ENCODE measurements at regions not wholly inside any gene's neighbourhood (a gene's known extent, or its start where the extent isn't known, plus 50 kb on each side); places are given as distances from the start of the nearest gene placed in this dataset.
"Not testable (repeated sequence)": the region's sequence is repeated elsewhere in the genome, so short reads cannot be mapped to it uniquely, and the experiment has no call there.

GRCh38 chr4:160652790-160653189 is 1511.0 kb downstream of the FSTL5 start:
- DNase-seq (ENCODE audit: low read depth in 3 of 3) = no peak

GRCh38 chr4:160675550-160675949 is 1488.2 kb downstream of the FSTL5 start:
- DNase-seq (ENCODE audit: low read depth in 3 of 3) = no peak

DNA sequence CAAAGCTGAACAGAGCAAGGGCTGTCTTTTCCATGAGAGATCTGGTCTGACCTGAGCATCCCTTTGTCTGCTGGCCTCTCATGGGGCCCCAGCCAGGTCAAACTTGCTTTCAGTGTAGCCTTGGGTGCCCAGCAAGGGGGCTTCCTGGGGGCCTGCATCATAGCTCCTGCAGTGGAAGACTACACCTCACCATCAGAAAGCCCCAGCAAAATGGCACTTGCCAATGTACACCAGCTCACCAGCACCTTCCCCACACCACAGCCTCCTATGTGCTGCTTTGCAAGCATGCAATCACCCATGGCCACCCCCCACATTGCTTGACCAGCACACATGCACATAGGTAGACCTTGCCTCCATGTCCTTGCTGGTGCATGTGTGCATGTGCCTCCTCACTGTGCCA is 1478.1 kb downstream of the FSTL5 start:
- no peak for DNase-seq (ENCODE audit: low read depth in 3 of 3)

DNA sequence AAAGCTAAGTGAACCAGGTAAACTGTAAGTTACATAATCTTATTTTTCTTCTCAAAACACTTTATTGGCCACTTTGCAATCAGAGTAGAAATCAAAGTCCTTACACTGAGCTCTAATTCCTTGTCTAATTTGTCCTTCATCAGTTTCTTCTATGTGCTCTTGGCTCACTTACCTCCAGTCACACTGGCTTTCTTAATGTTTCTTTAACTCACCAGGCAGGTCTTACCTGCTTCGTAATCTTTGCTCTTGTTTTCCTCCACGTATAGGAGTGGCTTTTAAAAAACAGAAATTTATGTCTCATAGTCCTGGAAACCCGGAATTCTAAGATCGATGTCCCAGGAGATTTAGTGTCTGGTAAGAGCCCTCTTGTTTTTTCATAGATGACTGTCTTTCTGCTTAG is 1462.1 kb downstream of the FSTL5 start:
- DNase-seq (ENCODE audit: low read depth in 3 of 3) = no peak

DNA sequence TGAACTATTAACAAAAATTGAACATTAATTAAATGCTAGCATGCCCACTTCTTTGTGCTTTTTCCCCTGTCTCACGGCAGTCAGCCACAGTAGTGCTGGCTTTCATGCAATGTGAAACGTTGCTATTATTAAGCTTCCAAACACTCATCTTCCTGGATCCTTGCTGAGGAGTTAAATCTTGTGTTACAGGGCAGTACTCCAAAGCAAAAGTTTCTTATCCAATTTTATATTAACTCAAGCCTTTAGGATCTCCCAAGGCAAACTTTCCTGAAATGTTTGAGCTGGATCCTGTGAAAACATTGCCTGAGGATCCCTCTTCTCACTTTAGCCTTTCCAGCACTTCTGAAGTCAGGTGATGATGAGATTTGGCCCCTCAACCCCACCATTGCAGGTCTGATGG is 1454.8 kb downstream of the FSTL5 start:
- DNase-seq (ENCODE audit: low read depth in 3 of 3) = no peak

GRCh38 chr4:160709546-160709945 is 1454.3 kb downstream of the FSTL5 start:
- DNase-seq (ENCODE audit: low read depth in 3 of 3) = no peak

- DNase-seq (ENCODE audit: low read depth in 3 of 3) = no peak
Observed at GRCh38 chr4:160716551-160716950, 1447.2 kb downstream of the FSTL5 start.

- DNase-seq (ENCODE audit: low read depth in 3 of 3) = no peak
Observed at GRCh38 chr4:160717848-160718247, 1446.0 kb downstream of the FSTL5 start.

DNA sequence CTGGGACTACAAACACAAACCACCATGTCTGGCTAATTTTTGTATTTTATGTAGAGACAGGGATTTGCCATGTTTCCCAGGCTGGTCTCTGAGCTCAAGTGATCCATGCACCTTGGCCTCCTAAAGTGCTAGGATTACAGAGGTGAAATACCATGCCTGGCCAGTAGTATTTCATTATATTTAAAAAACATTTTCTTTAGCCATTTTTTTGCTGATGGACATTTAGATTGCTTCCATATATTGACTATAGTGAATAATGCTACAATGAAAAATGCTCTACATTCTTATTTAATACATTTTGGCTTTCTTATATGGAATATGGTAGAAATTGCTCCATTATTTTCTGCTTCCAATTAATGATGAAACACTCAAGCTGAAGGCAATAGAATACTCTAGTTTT is 1439.7 kb downstream of the FSTL5 start:
- no peak for DNase-seq (ENCODE audit: low read depth in 3 of 3)

GRCh38 chr4:160745126-160745525 is 1418.7 kb downstream of the FSTL5 start:
- no peak for DNase-seq (ENCODE audit: low read depth in 3 of 3)

DNA sequence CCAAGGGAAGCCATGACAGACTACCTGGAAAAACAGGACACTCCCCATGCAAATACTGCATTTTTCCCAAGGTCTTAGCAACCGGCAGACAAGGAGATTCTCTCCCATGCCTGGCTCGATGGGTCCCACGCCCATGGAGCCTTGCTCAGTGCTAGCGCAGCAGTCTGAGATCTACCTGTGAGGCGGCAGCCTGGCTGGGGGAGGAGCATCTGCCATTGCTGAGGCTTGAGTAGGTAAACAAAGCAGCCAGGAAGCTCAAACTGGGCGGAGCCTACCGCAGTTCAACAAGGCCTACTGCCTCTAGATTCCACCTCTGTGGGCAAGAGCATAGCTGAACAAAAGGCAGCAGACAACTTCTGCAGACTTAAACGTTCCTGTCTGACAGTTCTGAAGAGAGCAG is 1417.2 kb downstream of the FSTL5 start:
- DNase-seq (ENCODE audit: low read depth in 3 of 3) = not testable (repeated sequence)

- no peak for DNase-seq (ENCODE audit: low read depth in 3 of 3)
Observed at GRCh38 chr4:160772668-160773067, 1391.1 kb downstream of the FSTL5 start.

DNA sequence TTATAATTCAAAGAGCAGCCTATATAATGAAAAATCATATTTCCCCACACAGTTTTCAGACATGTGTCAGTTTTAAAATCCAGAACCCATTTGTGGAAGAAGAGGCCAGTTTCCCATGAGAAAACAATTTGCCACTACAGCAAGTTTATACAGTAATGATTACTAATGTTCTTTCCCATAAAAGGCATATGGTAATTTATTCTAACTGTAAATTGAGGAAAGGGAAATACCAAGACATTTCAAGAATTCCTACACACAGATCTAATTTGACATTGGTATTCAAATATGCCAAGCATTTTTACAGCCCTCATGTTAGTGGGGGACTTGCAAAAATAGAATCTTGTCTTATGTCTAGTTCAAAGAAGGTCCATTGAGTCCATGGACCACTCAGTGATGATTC is 1368.6 kb downstream of the FSTL5 start:
- DNase-seq (ENCODE audit: low read depth in 3 of 3) = no peak

DNA sequence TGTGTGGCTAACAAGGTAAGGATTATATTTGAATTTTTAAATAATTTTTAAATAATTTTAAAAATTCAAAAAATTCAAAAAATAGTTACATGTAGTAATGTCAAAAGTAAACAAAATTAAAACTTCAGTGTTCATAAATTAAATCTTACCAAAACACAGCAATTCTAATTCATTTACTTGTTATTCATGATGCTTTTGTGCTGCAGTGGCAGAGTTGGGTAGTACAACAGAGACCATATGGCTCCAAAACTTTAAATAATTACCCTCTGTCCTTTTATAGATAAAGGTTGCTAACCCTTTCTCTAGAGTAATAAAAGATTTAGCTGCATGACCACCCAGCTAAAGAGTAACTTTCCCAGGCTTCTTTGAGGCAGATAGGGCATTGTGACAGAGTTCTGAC is 1355.6 kb downstream of the FSTL5 start:
- no peak for DNase-seq (ENCODE audit: low read depth in 3 of 3)

GRCh38 chr4:160809576-160809975 is 1354.2 kb downstream of the FSTL5 start:
- no peak for DNase-seq (ENCODE audit: low read depth in 3 of 3)

GRCh38 chr4:160810424-160810823 is 1353.4 kb downstream of the FSTL5 start:
- no peak for DNase-seq (ENCODE audit: low read depth in 3 of 3)

DNA sequence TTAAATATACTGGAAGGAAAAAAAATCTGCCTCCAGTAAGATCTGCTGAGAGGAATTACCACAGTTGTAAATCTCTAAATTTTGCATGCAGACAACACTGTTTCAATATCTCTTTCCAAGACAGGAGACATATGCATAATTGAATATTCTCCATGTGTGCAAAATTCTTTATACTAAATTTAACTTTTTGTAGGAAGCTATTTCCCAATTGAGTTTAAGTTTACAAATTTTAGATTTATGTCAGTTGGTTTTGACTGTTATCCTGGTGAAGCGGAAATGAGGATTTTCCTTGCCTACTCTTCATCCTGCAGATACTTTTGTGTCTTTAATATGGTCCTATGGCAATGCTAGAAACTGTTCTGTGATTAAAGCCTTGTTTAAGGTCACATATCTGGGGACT is 1352.9 kb downstream of the FSTL5 start:
- no peak for DNase-seq (ENCODE audit: low read depth in 3 of 3)

- DNase-seq (ENCODE audit: low read depth in 3 of 3) = no peak
Observed at GRCh38 chr4:160811956-160812355, 1351.8 kb downstream of the FSTL5 start.

DNA sequence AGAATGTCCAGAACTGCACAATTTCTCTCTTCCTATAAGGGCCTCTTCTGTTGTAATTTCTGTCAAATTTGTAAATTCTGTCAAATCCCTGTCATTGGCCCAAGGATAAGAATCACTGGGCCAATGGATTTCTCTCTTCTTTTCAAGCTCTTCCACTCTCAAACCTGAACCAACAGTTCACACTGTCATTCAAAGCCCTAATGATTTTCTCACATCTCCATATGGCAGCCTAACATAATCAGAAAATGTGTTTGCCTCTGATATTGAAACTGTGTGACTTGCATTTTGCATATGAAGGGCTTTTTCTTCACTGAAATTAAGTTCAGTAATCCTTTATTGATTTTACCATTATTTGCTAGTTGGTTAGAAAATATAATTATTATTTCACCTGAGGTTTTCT is 1349.1 kb downstream of the FSTL5 start:
- no peak for DNase-seq (ENCODE audit: low read depth in 3 of 3)

- no peak for DNase-seq (ENCODE audit: low read depth in 3 of 3)
Observed at GRCh38 chr4:160818571-160818970, 1345.2 kb downstream of the FSTL5 start.

GRCh38 chr4:160819791-160820190 is 1344.0 kb downstream of the FSTL5 start:
- DNase-seq (ENCODE audit: low read depth in 3 of 3) = no peak

DNA sequence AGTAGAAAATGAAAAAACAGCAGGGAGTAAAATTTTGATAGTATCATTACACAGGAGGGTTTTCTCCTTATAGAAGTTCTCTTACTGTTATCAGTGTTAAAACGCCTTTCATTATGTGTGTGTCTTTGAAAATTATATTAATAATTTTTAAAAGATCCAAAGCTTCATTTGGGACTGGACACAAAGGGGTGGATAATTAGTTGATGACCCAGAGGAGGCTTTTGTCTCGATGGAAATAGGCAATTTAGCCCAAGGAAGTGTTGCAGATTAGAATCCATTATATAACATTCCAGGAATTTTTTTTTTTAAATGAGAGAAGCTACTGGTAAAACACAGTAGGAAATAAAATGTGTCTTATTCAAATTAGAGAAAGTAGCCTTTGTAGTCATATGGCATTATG is 1339.3 kb downstream of the FSTL5 start:
- DNase-seq (ENCODE audit: low read depth in 3 of 3) = no peak

DNA sequence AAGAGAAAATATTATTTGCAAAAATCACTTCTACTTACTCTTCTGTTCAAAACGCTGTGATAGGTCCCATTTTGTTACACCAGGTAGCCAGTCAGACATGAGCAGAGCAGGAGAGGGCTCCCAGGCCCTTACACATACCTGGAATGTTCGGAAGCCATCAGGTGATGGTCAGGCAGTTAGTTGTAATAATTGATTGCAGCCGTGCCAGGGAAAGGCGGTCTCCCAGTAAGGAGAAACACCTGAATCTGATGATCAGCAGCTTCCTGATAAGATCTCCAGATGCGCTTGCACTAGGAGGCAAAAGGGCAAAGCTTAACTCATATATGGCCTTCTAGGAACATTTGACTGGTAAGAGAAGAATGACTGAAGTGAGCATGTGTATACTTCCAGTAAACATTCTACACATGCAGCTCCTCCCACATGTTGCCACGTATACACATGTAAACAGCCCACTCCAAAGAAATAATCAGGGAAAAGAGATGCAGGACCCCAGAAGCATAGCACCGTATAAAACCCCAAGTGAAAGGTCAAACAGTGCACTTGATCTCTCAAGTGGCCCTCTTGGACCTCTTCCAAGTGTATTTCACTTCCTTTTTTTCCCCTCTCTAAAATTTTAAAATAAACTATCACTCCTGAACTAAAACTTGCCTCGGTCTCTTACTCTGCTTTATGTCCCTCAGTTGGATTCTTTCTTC is 1338.0 kb downstream of the FSTL5 start:
- DNase-seq (ENCODE audit: low read depth in 3 of 3) = no peak

DNA sequence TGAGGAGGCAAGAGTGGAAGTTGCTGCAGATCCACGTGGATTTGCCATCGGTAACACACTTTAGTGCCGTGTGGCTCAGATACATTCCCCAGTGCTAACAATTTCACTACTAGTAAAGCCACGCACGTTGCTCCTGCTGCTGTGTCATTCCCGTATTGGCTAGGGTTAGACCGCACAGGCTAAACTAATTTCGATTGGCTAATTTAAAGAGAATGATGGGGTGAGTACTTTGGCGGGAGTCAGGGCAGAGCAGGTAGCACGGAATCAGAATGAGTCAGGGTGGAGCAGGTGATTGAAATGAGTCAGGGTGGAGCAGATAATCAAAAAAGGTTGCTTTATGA is 1337.5 kb downstream of the FSTL5 start:
- no peak for DNase-seq (ENCODE audit: low read depth in 3 of 3)
